Heart left ventricle (tissue), 16 donors: ENCODE measurements at regions not wholly inside any gene's neighbourhood (a gene's known extent, or its start where the extent isn't known, plus 50 kb on each side); places are given as distances from the start of the nearest gene placed in this dataset.
A peak's percentile ranks its signal among the peaks of the same experiment; 100 is the strongest.

Experiments
- ATAC-seq, 4 donors: fragments of 200-7000 bp; cut with Tn5 transposase; one replicate each; pipeline ENCODE4 v1.9.1; 2020 to 2022; ENCODE audit warnings: moderate library complexity in 4 of 4, mild to moderate bottlenecking in 3 of 4, moderate number of reproducible peaks in 1 of 4
- DNase-seq, 5 donors: peaks; one replicate each; pipeline ENCODE4 v3.0.0-alpha.2; 2020
- H3K27ac ChIP-seq, 12 donors: fragments of 200-600 bp; sonication (generic) in 4 of 12; one replicate each; pipeline versions ENCODE4 v1.5.0 to v1.8.0; 2016 to 2022; ENCODE audit warnings: mild to moderate bottlenecking in 2 of 12
- H3K27me3 ChIP-seq, 9 donors: fragments of 200-600 bp; sonication (generic) in 2 of 9; one replicate each; pipeline versions ENCODE4 v1.5.1 to v1.8.0; 2016 to 2022; ENCODE audit warnings: mild to moderate bottlenecking in 3 of 9
- H3K36me3 ChIP-seq, 9 donors: fragments of 200-600 bp; sonication (generic) in 2 of 9; one replicate each; pipeline versions ENCODE4 v1.5.0 to v1.8.0; 2018 to 2022; ENCODE audit warnings: mild to moderate bottlenecking in 2 of 9
- H3K4me1 ChIP-seq, 12 donors: fragments of 200-600 bp; sonication (generic) in 4 of 12; one replicate each; pipeline versions ENCODE4 v1.5.0 to v1.8.0; 2016 to 2022; ENCODE audit warnings: mild to moderate bottlenecking in 3 of 12
- H3K4me3 ChIP-seq, 12 donors: fragments of 200-600 bp; sonication (generic) in 4 of 12; one replicate each; pipeline versions ENCODE4 v1.5.0 to v1.8.0; 2017 to 2022; ENCODE audit warnings: mild to moderate bottlenecking in 9 of 12, moderate library complexity in 4 of 12
- H3K9me3 ChIP-seq, 12 donors: fragments of 200-600 bp; sonication (generic) in 4 of 12; one replicate each; pipeline versions ENCODE4 v1.5.0 to v1.8.0; 2016 to 2022; ENCODE audit warnings: mild to moderate bottlenecking in 1 of 12
- POLR2A ChIP-seq, 2 donors: fragments of 450-650 bp; IDR thresholded peaks; one replicate each; pipeline ENCODE4 v1.6.1; 2017; ENCODE audit warnings: antibody characterized with exemption in 2 of 2, mild to moderate bottlenecking in 2 of 2, moderate library complexity in 2 of 2
- WGBS, 4 donors: extraction: QIAGEN DNeasy Blood & Tissue Kit in 2 of 4; methylation state at CpG; one replicate each; pipeline versions ENCODE4 v1.1.5 to v1.1.7; 2013 to 2018; 5-methylcytosine and 5-hydroxymethylcytosine counted together
- intact Hi-C, 10 donors: fragments of 100-400 bp; cut with DNase I; formaldehyde crosslinking; loops; one replicate each; pipeline versions ENCODE4 v1.11.1 to v1.14.2; 2022
- TF ChIP-seq, protein P1 (sequence below), 12 donors: fragments of 200-600 bp; sonication (generic) in 4 of 12; IDR thresholded peaks; one replicate each; pipeline versions ENCODE4 v1.5.0 to v1.8.0; 2018 to 2022; ENCODE audit warnings: antibody characterized with exemption in 12 of 12, mild to moderate bottlenecking in 5 of 12
- donor health status: ischemic (EF 13 %, LVEDD 7.1; RV severe dilation, severe dysfunction).
- donor health status: healthy with polysubstance abuse.
- donor health status: DM: no; HTN: yes; CAD: no.
- donor health status: DM: no; HTN: no; CAD: no.
- donor health status: ischemic (EF 25% LVEDD 6.9; RV normal size, moderate dysfunction).
- donor health status: ischemic (EF 25% LVEDD 5.7; RV mildly dilated, moderate dysfunction).
- donor health status: healthy.
- donor health status: DM: yes; HTN: yes; CAD: no.
- donor health status: ischemic (EF 35%, LVEDD 5.7; RV mildly dilated, moderate dysfunction).
- donor health status: nonischemic (EF 11% LVEDD 7.7; RV severe dilation, severe dysfunction).
- donor health status: DM: yes; HTN: yes; CAD: no.
- donor health status: PGD.
- donor health status: ischemic (EF 29% LVEDD 5.4; RV normal size, mild dysfunction).
- donor health status: nonischemic (EF 23%, LVEDD 6.1; RV moderate dilation, normal function).

DNA sequence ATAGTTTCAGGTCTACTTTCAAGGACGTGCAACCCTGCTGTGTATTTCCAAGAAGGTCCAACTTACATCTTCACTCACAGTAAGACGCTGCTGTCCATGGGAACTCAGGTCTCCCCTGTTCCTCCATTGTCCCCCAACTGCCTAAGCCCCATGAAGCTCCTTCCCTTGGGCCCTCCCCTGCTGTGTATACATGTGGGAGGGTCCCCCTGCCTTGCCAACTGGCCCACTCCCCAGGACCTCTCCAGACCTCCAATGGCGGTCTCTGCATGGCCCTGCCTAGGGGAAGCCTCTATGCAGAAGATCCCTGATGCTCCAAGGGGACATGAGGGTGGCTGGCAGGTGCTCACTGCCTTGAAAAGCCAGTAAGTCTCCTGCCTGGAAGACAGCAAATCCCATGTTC lies 186.7 kb upstream of the CST7 start:
- Histone ChIP-seq H3K27ac (no peak overlapping the region), H3K36me3 (no peaks in the 10 kb centered on the region), H3K27me3 (peaks cover 0 to 11% (median 0%) of the 10 kb centered on the region in 9 donors), H3K9me3 (peaks cover 0 to 16% (median 6%) of the 10 kb centered on the region in 12 donors), H3K4me3 (no peak overlapping the region), H3K4me1 (no peaks in the 10 kb centered on the region)
- whole genome bisulfite sequencing, 4 donors, result 86 to 91% (median 90%) methylated on average over 3 of the region's 3 CpGs
- intact Hi-C loops, result no loop called here
- no peak for TF ChIP-seq POLR2A (IDR thresholded peaks at IDR 0.05)
- TF ChIP-seq, protein P1, sequence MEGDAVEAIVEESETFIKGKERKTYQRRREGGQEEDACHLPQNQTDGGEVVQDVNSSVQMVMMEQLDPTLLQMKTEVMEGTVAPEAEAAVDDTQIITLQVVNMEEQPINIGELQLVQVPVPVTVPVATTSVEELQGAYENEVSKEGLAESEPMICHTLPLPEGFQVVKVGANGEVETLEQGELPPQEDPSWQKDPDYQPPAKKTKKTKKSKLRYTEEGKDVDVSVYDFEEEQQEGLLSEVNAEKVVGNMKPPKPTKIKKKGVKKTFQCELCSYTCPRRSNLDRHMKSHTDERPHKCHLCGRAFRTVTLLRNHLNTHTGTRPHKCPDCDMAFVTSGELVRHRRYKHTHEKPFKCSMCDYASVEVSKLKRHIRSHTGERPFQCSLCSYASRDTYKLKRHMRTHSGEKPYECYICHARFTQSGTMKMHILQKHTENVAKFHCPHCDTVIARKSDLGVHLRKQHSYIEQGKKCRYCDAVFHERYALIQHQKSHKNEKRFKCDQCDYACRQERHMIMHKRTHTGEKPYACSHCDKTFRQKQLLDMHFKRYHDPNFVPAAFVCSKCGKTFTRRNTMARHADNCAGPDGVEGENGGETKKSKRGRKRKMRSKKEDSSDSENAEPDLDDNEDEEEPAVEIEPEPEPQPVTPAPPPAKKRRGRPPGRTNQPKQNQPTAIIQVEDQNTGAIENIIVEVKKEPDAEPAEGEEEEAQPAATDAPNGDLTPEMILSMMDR (IDR thresholded peaks at IDR 0.05), result no peak
- ATAC-seq (peak in 1 of 4 donors; percentile 36), DNase-seq (no peak)

DNA sequence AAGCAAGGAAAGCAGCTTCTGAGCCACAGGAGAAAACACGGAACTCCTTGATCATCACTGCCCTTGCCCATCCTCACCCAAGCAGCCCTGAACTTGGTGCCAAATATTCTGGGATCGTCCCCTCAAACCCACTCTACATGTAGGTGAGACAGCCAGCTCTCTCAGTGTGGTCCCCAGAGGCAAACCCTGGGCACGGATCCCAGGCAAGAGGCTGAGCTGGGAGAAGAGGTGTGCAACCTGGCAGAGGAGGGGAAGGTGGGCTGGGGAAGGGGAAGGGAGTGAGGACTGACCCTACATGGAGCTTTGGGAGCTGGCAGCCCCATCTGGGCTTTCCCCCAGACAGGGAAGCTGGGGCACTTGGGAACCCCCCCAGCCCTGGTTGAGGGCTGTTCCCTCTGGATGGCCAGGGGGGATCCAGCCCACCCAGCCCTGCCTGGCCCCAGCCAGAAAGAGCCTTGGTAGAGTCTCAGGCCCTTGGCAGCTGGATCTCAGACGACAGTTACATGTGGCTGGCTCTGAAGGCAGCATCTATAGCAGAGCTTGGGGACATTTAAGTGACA lies 186.2 kb upstream of the CST7 start:
- ATAC-seq (no peak), DNase-seq (no peak)
- Histone ChIP-seq H3K27ac (no peak overlapping the region), H3K9me3 (peaks cover 0 to 16% (median 6%) of the 10 kb centered on the region in 12 donors), H3K36me3 (no peaks in the 10 kb centered on the region), H3K4me3 (no peak overlapping the region), H3K4me1 (no peaks in the 10 kb centered on the region), H3K27me3 (peaks cover 0 to 7% (median 0%) of the 10 kb centered on the region in 9 donors)
- WGBS, 4 donors, result 76 to 86% (median 77%) methylated on average over 3 to 4 of the region's 4 CpGs
- intact Hi-C loops, result no loop called here
- TF ChIP-seq POLR2A (IDR thresholded peaks at IDR 0.05), result no peak
- TF ChIP-seq, protein P1 (IDR thresholded peaks at IDR 0.05), result no peak

DNA sequence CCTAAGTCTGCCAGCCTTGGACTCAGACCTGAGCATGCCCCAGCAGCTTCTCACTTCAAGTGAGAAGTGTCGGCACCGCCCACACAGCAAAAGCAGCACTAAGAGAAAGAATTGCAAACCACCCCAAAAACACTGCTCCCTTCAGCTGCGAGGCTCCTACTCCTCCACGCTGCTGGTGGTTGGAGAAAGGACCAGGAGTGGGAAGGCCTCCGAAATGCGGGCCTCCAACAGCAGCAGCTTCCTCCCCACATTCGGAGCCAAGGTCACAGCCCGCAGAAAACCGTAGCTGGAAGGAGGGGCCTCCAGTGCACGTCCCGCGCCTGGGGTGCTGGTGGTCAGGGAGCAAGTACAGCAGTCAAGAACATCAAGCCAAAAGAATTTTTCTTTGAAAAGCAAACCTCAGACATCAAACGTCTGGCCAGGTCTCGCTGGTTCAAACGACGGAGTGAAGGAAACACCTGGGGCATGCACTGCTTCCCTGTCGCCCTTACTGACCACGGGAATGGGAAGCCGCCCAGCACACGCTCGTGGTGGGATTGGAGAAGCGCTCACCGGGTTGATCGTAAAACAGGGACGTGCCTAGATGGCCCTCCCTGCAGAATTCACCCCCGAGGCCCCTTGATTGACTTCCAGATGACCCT lies 185.6 kb upstream of the CST7 start:
- no peak for DNase-seq
- Histone ChIP-seq H3K4me1 (no peaks in the 10 kb centered on the region), H3K27ac (no peak overlapping the region), H3K4me3 (no peak overlapping the region), H3K27me3 (peaks cover 0 to 7% (median 0%) of the 10 kb centered on the region in 9 donors), H3K36me3 (no peaks in the 10 kb centered on the region), H3K9me3 (peaks cover 0 to 16% (median 6%) of the 10 kb centered on the region in 12 donors)
- no peak for TF ChIP-seq POLR2A (IDR thresholded peaks at IDR 0.05)
- TF ChIP-seq, protein P1 (IDR thresholded peaks at IDR 0.05), result no peak
- ATAC-seq, result no peak
- 61 to 76% (median 68%) methylated on average over 23 to 26 of the region's 26 CpGs for WGBS, 4 donors
- intact Hi-C loops, result no loop called here

DNA sequence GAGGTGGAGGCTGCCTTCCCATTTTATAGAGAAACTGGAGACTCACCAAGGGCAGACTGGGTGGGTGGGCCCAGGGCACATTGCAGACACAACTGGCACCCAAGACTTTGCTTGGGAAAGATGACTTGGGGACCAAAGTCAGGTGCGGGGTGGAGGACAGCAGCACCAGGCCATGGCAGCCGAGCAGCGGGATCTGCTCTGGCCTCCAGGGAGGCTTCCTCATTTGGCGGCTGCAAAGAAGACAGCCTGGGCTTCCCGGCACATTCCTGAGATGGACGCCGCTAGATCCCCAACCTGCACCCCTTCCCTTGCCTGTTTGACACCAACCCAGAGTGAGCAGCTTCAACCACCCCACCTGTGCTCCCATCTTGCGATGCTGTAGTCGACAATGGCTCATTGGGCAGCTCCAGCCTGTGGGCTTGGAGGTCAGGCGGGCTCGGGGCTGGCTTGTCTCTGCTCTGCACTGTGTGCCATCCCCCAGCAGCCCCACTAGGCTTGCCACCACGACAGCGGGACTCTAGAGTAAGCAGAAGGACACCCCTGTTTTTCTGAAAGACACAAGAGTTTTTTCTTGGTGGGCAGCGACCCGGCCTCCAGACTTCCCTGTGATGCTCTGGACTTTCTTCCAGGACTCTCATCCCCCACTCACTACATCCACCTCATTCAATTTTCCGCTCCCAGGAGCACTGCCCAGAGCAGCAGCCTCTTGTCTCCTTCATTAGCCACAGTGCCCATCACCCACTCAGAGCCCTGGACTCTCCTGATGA lies 184.9 kb upstream of the CST7 start:
- H3K4me1 ChIP-seq, result no peaks in the 10 kb centered on the region
- ATAC-seq, result no peak

More for the DNA sequence above, 184.9 kb upstream of the CST7 start:
- H3K27ac ChIP-seq, result no peak overlapping the region
- H3K36me3 ChIP-seq, result no peaks in the 10 kb centered on the region
- intact Hi-C loops, result no loop called here
- peaks cover 0 to 16% (median 6%) of the 10 kb centered on the region in 12 donors for H3K9me3 ChIP-seq
- H3K27me3 ChIP-seq, result peaks cover 0 to 7% (median 0%) of the 10 kb centered on the region in 9 donors
- 87 to 94% (median 91%) methylated on average over 15 to 16 of the region's 16 CpGs for WGBS, 4 donors
- H3K4me3 ChIP-seq, result no peak overlapping the region
- no peak for TF ChIP-seq POLR2A (IDR thresholded peaks at IDR 0.05)
- TF ChIP-seq, protein P1 (IDR thresholded peaks at IDR 0.05), result no peak
- DNase-seq, result no peak
